ENCODE measurements at regions not wholly inside any gene's neighbourhood (a gene's known extent, or its start where the extent isn't known, plus 50 kb on each side); places are given as distances from the start of the nearest gene placed in this dataset.

- Histone ChIP-seq H3K27ac (ENCODE audit: low read depth in 1 of 2, low read length in 2 of 2) (no peak overlapping the region), H3K27me3 (ENCODE audit: control insufficient read depth in 1 of 2, insufficient read depth in 2 of 2, low read length in 1 of 2) (no peaks in the 10 kb centered on the region), H3K9me3 (ENCODE audit: control insufficient read depth, low read length) (no peaks in the 10 kb centered on the region), H3K4me1 (ENCODE audit: control insufficient read depth in 1 of 2, insufficient read depth in 2 of 2, low read length in 2 of 2) (no peaks in the 10 kb centered on the region), H3K36me3 (ENCODE audit: control insufficient read depth in 1 of 2, insufficient read depth in 2 of 2, low read length in 1 of 2) (no peaks in the 10 kb centered on the region), H3K4me3 (ENCODE audit: low read length in 2 of 2) (no peak overlapping the region)
- ATAC-seq (ENCODE audit: low FRiP score) (no peak), DNase-seq (no peak)
- 77 to 83% methylated on average over 4 of the region's 4 CpGs for WGBS, 2 donors
- intact Hi-C loops (cut with DNase I) = no loop called here
Observed at GRCh38 chr3:70899816-70900215, 587.4 kb upstream of the MDFIC2 start.

- ATAC-seq (ENCODE audit: low FRiP score) (no peak), DNase-seq (no peak)
- H3K36me3 ChIP-seq (ENCODE audit: control insufficient read depth in 1 of 2, insufficient read depth in 2 of 2, low read length in 1 of 2) = no peaks in the 10 kb centered on the region
- intact Hi-C loops (cut with DNase I) = no loop called here
- peak overlapping the region in 1 of 2 donors; percentile 43 for H3K27ac ChIP-seq (ENCODE audit: low read depth in 1 of 2, low read length in 2 of 2)
- H3K9me3 ChIP-seq (ENCODE audit: control insufficient read depth, low read length) = no peaks in the 10 kb centered on the region
- no peaks in the 10 kb centered on the region for H3K4me1 ChIP-seq (ENCODE audit: control insufficient read depth in 1 of 2, insufficient read depth in 2 of 2, low read length in 2 of 2)
- 63 to 64% methylated on average over 3 of the region's 3 CpGs for WGBS, 2 donors
- no peaks in the 10 kb centered on the region for H3K27me3 ChIP-seq (ENCODE audit: control insufficient read depth in 1 of 2, insufficient read depth in 2 of 2, low read length in 1 of 2)
- H3K4me3 ChIP-seq (ENCODE audit: low read length in 2 of 2) = no peak overlapping the region
Observed at GRCh38 chr3:70890020-70890394, 577.6 kb upstream of the MDFIC2 start.

GRCh38 chr3:70889162-70890019 lies 577.0 kb upstream of the MDFIC2 start:
- Histone ChIP-seq H3K9me3 (ENCODE audit: control insufficient read depth, low read length) (no peaks in the 10 kb centered on the region), H3K27me3 (ENCODE audit: control insufficient read depth in 1 of 2, insufficient read depth in 2 of 2, low read length in 1 of 2) (no peaks in the 10 kb centered on the region), H3K27ac (ENCODE audit: low read depth in 1 of 2, low read length in 2 of 2) (peak overlapping the region; percentile 14 to 89), H3K36me3 (ENCODE audit: control insufficient read depth in 1 of 2, insufficient read depth in 2 of 2, low read length in 1 of 2) (no peaks in the 10 kb centered on the region), H3K4me3 (ENCODE audit: low read length in 2 of 2) (no peak overlapping the region), H3K4me1 (ENCODE audit: control insufficient read depth in 1 of 2, insufficient read depth in 2 of 2, low read length in 2 of 2) (no peaks in the 10 kb centered on the region)
- ATAC-seq (ENCODE audit: low FRiP score) = peak; percentile 19
- intact Hi-C loops (cut with DNase I) = no loop called here
- no peak for DNase-seq
- WGBS, 2 donors = 41 to 45% methylated on average over 8 of the region's 8 CpGs

GRCh38 chr3:70885636-70886035 lies 573.2 kb upstream of the MDFIC2 start:
- DNase-seq (no peak), ATAC-seq (ENCODE audit: low FRiP score) (no peak)
- 95 to 97% methylated on average over 6 of the region's 6 CpGs for WGBS, 2 donors
- Histone ChIP-seq H3K27ac (ENCODE audit: low read depth in 1 of 2, low read length in 2 of 2) (no peak overlapping the region), H3K36me3 (ENCODE audit: control insufficient read depth in 1 of 2, insufficient read depth in 2 of 2, low read length in 1 of 2) (no peaks in the 10 kb centered on the region), H3K4me3 (ENCODE audit: low read length in 2 of 2) (no peak overlapping the region), H3K9me3 (ENCODE audit: control insufficient read depth, low read length) (no peaks in the 10 kb centered on the region), H3K4me1 (ENCODE audit: control insufficient read depth in 1 of 2, insufficient read depth in 2 of 2, low read length in 2 of 2) (peaks cover 0 to 3% of the 10 kb centered on the region in 2 donors), H3K27me3 (ENCODE audit: control insufficient read depth in 1 of 2, insufficient read depth in 2 of 2, low read length in 1 of 2) (no peaks in the 10 kb centered on the region)
- intact Hi-C loops (cut with DNase I) = no loop called here

GRCh38 chr3:70882104-70882503 lies 569.7 kb upstream of the MDFIC2 start:
- no peak for ATAC-seq (ENCODE audit: low FRiP score)
- 69 to 71% methylated on average over 5 of the region's 5 CpGs for WGBS, 2 donors
- no peaks in the 10 kb centered on the region for H3K36me3 ChIP-seq (ENCODE audit: control insufficient read depth in 1 of 2, insufficient read depth in 2 of 2, low read length in 1 of 2)
- peaks cover 0 to 2% of the 10 kb centered on the region in 2 donors for H3K27me3 ChIP-seq (ENCODE audit: control insufficient read depth in 1 of 2, insufficient read depth in 2 of 2, low read length in 1 of 2)
- DNase-seq = no peak
- intact Hi-C loops (cut with DNase I) = no loop called here
- H3K4me3 ChIP-seq (ENCODE audit: low read length in 2 of 2) = no peak overlapping the region
- peaks cover 0 to 3% of the 10 kb centered on the region in 2 donors for H3K4me1 ChIP-seq (ENCODE audit: control insufficient read depth in 1 of 2, insufficient read depth in 2 of 2, low read length in 2 of 2)
- peaks cover 2% of the 10 kb centered on the region for H3K9me3 ChIP-seq (ENCODE audit: control insufficient read depth, low read length)
- H3K27ac ChIP-seq (ENCODE audit: low read depth in 1 of 2, low read length in 2 of 2) = no peak overlapping the region

GRCh38 chr3:70880421-70880820 lies 568.0 kb upstream of the MDFIC2 start:
- ATAC-seq (ENCODE audit: low FRiP score) (no peak), DNase-seq (no peak)
- Histone ChIP-seq H3K36me3 (ENCODE audit: control insufficient read depth in 1 of 2, insufficient read depth in 2 of 2, low read length in 1 of 2) (no peaks in the 10 kb centered on the region), H3K4me3 (ENCODE audit: low read length in 2 of 2) (no peak overlapping the region), H3K9me3 (ENCODE audit: control insufficient read depth, low read length) (peaks cover 2% of the 10 kb centered on the region), H3K27me3 (ENCODE audit: control insufficient read depth in 1 of 2, insufficient read depth in 2 of 2, low read length in 1 of 2) (peaks cover 0 to 2% of the 10 kb centered on the region in 2 donors), H3K27ac (ENCODE audit: low read depth in 1 of 2, low read length in 2 of 2) (no peak overlapping the region), H3K4me1 (ENCODE audit: control insufficient read depth in 1 of 2, insufficient read depth in 2 of 2, low read length in 2 of 2) (peaks cover 0 to 3% of the 10 kb centered on the region in 2 donors)
- intact Hi-C loops (cut with DNase I) = no loop called here
- WGBS, 2 donors = 63 to 77% methylated on average over 2 of the region's 2 CpGs

- H3K4me3 ChIP-seq (ENCODE audit: low read length in 2 of 2) = no peak overlapping the region
- no peak for DNase-seq
- H3K36me3 ChIP-seq (ENCODE audit: control insufficient read depth in 1 of 2, insufficient read depth in 2 of 2, low read length in 1 of 2) = no peaks in the 10 kb centered on the region
- no peak overlapping the region for H3K27ac ChIP-seq (ENCODE audit: low read depth in 1 of 2, low read length in 2 of 2)
- peaks cover 3% of the 10 kb centered on the region for H3K9me3 ChIP-seq (ENCODE audit: control insufficient read depth, low read length)
- peaks cover 0 to 2% of the 10 kb centered on the region in 2 donors for H3K27me3 ChIP-seq (ENCODE audit: control insufficient read depth in 1 of 2, insufficient read depth in 2 of 2, low read length in 1 of 2)
- intact Hi-C loops (cut with DNase I) = no loop called here
- no peak for ATAC-seq (ENCODE audit: low FRiP score)
- peaks cover 1 to 3% of the 10 kb centered on the region in 2 donors for H3K4me1 ChIP-seq (ENCODE audit: control insufficient read depth in 1 of 2, insufficient read depth in 2 of 2, low read length in 2 of 2)
- WGBS, 2 donors = 97 to 98% methylated on average over 3 of the region's 3 CpGs
Observed at GRCh38 chr3:70876154-70876553, 563.7 kb upstream of the MDFIC2 start.

- Histone ChIP-seq H3K27me3 (ENCODE audit: control insufficient read depth in 1 of 2, insufficient read depth in 2 of 2, low read length in 1 of 2) (peaks cover 0 to 2% of the 10 kb centered on the region in 2 donors), H3K27ac (ENCODE audit: low read depth in 1 of 2, low read length in 2 of 2) (no peak overlapping the region), H3K9me3 (ENCODE audit: control insufficient read depth, low read length) (peaks cover 3% of the 10 kb centered on the region), H3K4me1 (ENCODE audit: control insufficient read depth in 1 of 2, insufficient read depth in 2 of 2, low read length in 2 of 2) (peaks cover 0 to 1% of the 10 kb centered on the region in 2 donors), H3K4me3 (ENCODE audit: low read length in 2 of 2) (no peak overlapping the region), H3K36me3 (ENCODE audit: control insufficient read depth in 1 of 2, insufficient read depth in 2 of 2, low read length in 1 of 2) (no peaks in the 10 kb centered on the region)
- intact Hi-C loops (cut with DNase I) = no loop called here
- no peak for DNase-seq
- no peak for ATAC-seq (ENCODE audit: low FRiP score)
- 93 to 97% methylated on average over 3 of the region's 3 CpGs for WGBS, 2 donors
Observed at GRCh38 chr3:70874196-70874595, 561.8 kb upstream of the MDFIC2 start.

GRCh38 chr3:70873686-70874085 lies 561.2 kb upstream of the MDFIC2 start:
- no peaks in the 10 kb centered on the region for H3K36me3 ChIP-seq (ENCODE audit: control insufficient read depth in 1 of 2, insufficient read depth in 2 of 2, low read length in 1 of 2)
- WGBS, 2 donors = 97% methylated on average over 5 of the region's 5 CpGs

More at GRCh38 chr3:70873686-70874085, 561.2 kb upstream of the MDFIC2 start:
- peaks cover 0 to 1% of the 10 kb centered on the region in 2 donors for H3K4me1 ChIP-seq (ENCODE audit: control insufficient read depth in 1 of 2, insufficient read depth in 2 of 2, low read length in 2 of 2)
- no peak for DNase-seq
- H3K27ac ChIP-seq (ENCODE audit: low read depth in 1 of 2, low read length in 2 of 2) = no peak overlapping the region
- H3K9me3 ChIP-seq (ENCODE audit: control insufficient read depth, low read length) = peaks cover 3% of the 10 kb centered on the region
- H3K27me3 ChIP-seq (ENCODE audit: control insufficient read depth in 1 of 2, insufficient read depth in 2 of 2, low read length in 1 of 2) = peaks cover 0 to 2% of the 10 kb centered on the region in 2 donors
- intact Hi-C loops (cut with DNase I) = no loop called here
- no peak for ATAC-seq (ENCODE audit: low FRiP score)
- no peak overlapping the region for H3K4me3 ChIP-seq (ENCODE audit: low read length in 2 of 2)
